HG02885 (cell line): ENCODE measurements at regions not wholly inside any gene's neighbourhood (a gene's known extent, or its start where the extent isn't known, plus 50 kb on each side); places are given as distances from the start of the nearest gene placed in this dataset.

ENCODE experiments used
- ATAC-seq: cut with Tn5 transposase; IDR thresholded peaks from one replicate; pipeline ENCODE4 v1.9.1; 2021; ENCODE audit warnings: mild to moderate bottlenecking; ENCODE audit not compliant: unreplicated experiment, poor library complexity

GRCh38 chr17:14919094-14919493, 346.0 kb downstream of the PMP22 start:
- no peak for ATAC-seq

DNA sequence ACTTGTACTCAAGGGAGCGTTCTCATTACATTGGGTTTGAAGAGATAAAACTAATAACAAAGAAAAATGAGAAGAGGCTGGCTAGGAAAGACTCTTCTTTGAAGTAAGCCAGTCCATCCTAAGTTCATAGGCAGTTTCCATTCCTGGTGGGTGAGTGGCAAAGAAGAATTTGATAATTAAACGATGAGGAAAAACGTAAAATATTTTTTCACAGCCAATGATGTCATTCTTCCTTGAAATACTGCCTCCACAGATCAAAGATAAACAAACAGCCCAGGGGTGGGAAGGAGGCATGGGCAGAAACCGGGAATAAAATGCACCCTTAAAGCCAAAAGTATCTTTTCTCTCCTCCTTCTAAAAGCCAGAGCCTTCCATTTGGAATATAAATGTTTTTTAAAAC, 346.6 kb downstream of the PMP22 start:
- ATAC-seq = no peak

- no peak for ATAC-seq
Observed at GRCh38 chr17:14910916-14911315, 354.2 kb downstream of the PMP22 start.

DNA sequence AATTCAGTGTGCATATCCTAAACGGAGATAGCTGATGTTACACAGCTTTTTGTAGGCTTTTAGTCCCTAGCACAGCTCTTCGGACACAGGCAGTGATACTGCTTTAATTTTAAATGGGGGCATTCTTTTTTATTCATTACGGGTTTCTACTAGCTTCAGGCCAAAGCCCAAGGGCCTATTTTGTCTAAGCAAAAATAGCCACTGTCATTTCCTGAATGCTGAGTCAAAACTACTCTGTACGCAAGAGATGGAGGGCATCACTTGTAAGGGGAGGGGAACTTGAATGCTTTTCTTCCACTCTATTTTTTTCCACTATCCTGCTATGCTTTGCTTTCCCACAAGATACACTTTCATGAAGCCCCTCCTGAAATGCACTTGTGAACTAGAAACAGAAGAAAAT, 360.7 kb downstream of the PMP22 start:
- ATAC-seq = no peak

- ATAC-seq = no peak
Observed at GRCh38 chr17:14903854-14904253, 361.3 kb downstream of the PMP22 start.

DNA sequence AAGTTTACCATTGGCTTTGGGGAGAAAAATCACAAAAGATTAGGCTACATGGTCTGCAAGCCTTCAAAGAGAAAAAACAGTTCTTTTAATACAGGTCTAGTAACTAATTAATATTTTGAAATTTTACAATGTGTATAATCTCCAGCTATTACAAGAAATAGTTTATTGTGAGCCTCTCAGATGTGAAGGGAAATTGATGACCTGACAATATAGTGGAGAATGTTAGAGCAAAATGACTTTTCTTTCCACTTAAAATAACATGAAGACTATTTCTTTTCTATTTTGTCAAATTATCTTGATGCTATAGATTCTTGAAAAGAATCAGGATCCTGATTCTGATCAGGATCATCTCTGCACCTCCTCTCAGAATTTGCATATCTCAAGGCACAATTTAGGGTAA, 362.3 kb downstream of the PMP22 start:
- no peak for ATAC-seq

GRCh38 chr17:14902297-14902696, 362.8 kb downstream of the PMP22 start:
- no peak for ATAC-seq

DNA sequence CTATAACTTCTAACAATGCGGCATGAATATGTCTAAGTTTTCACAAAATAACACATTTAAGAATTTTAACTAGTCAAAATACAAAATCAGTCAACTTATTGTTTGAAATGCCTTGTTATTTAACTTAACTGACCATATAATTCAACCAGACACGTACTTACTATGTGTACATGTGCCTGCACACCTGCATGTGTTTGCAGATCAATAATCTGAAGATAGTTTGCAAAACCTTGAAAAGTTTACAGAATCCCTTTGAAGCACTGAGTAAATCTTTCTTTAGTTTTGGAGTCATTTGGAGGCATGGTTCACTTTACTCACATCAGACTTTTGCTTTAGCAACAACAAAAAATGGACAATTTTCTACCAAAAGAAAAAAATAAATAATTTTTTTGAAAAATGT, 363.8 kb downstream of the PMP22 start:
- no peak for ATAC-seq

DNA sequence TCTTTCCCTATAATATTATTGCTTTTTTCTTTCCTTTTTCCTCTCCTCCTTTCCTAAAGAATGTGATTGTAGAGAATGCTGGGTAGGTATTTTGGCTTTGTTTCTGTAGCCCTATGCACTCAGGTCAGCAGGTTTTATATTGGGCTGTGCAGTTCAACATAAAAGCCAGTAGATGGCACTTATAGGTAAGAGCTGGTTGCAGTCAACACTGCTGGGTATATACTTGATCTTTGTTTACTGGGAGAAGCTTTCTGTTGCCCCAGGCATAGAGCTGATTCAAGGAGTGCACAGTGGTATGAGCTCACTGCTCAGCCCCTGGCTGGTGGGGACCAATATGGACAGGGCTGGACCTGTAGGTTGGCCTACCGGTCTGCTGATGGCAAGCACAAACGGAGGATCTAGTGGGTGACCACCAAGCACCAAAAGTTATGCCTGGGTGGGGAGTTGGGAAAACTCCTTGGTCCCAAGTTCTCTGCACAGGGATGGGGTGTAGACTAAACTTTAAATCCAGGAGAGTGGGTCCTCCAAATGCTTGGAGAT, 378.9 kb downstream of the PMP22 start:
- no peak for ATAC-seq

DNA sequence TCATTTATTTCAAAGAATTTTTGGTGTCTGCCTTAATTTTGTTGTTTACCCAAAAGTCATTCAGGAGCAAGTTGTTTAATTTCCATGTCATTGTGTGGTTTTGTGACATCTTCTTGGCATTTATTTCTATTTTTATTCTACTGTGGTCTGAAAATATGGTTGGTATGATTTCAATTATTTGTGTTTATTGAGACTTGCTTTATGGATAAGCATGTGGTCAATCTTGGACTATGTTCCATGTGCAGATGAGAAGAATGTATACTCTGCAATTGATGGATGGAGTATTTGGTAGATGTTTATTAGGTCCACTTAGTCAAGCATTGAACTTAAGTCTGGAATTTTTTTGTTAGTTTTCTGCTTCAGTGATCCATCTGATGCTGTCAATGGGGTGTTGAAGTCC, 383.0 kb downstream of the PMP22 start:
- no peak for ATAC-seq

GRCh38 chr17:14875557-14876412, 389.3 kb downstream of the PMP22 start:
- ATAC-seq = no peak

GRCh38 chr17:14873996-14874395, 391.1 kb downstream of the PMP22 start:
- ATAC-seq = no peak

DNA sequence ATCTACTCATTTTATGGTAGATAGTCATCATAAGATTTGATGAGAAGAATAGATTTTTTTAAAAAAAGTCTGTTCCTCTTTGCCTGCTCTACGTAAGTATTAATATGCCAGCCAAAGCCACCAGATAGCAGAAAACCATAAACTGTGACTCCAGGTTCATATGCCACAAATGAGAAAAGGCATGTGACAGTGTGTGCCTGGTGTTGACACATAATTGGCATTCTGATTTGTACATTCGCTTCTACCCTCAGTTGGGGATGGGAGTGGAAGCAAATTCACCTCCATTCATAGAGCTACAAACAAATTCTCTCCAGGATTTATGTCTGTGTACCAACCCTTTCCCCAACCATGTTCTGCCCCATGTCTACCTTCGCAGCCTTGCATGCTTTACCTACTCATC, 391.6 kb downstream of the PMP22 start:
- ATAC-seq = no peak

DNA sequence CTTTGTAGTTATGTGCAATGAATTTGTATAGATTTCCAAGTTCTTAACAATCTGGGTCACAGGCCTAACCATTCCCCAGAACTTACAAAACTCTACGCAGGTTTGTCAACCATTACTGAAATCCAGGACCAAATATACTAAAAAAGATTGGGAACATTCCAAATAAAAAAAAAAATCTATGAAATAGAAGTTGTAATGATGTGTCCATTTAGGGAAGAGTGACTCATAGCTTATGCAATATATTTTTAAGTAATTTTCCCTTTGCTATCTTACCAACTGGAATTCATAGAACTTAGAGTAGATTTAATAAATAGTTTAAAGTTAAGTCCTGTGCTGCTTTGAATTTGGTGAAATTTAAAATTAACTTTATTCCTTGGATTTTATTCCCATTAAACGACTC, 393.2 kb downstream of the PMP22 start:
- ATAC-seq = no peak

DNA sequence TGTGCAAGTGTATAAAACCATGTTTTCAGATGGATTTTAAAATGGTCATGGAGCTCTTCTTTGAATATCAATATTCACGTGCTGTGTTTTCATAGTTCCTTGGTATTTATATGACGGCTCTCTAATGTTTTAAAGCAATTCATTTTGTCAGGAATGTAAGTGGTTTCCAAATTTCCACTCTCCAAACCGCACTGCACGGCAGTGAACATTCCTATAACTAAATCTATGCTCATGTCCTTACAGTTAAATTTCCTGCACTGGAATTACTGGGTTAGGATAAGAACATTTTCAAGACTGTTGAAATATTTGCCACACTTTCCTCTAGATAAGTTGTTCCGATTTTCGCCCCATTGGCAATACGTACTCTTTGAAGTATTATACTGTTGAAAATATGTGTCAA, 398.9 kb downstream of the PMP22 start:
- no peak for ATAC-seq

DNA sequence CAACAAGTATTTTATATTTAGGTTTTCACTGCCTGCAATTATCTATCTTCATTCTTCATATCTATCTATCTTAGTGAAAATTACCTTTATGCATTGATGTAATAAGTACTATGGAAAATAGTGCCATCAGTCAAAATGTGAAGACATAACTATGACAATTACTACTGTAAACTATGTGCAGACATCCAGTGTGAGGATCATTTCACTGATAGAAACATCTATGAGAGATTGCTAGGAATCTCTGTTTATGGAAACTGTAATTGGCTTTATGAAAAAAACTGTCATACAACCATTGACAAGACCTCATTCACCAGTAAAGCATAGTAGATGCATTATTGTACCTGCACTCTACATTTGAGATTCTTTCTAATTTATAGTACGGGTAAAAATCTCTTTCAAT, 401.0 kb downstream of the PMP22 start:
- no peak for ATAC-seq

DNA sequence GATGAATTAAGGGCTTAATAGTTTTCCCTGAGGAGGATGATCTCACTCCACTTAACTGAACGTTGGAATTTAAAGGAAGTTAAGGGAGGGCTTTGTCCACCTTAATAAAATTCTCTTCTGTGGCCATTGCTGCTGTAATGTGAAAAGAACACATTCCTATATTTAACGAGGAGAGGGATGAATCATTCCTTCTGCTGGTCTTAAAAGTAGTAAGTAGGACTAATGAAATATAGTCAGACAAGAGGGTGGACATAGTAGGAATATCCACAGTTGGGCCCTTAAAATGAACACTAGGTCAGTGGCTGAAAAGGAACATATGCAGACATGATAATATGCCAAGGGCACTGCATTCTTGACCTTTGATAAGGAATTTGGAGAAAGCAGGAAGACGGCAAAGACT, 405.6 kb downstream of the PMP22 start:
- no peak for ATAC-seq

- no peak for ATAC-seq
Observed at GRCh38 chr17:14856176-14856575, 408.9 kb downstream of the PMP22 start.

DNA sequence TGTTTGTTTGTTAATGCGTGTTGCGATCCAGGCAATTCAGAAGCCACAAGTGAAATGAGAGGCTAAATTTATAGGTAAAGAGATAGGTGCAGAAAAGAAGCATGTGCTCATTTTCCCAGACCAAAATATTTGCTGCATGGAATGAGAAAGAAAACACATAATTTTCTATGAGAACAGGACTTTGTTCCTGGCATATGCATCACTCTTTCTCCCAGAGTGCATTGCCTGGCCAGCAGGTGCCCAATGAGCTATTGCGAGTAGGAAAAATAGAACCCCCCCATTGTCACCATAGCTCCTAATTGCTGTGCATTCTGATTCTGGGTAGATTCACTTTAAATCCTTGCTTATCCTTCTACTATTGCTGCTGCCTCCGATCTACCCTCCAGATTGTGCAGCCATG, 410.4 kb downstream of the PMP22 start:
- ATAC-seq = no peak

GRCh38 chr17:14845591-14846281, 419.4 kb downstream of the PMP22 start:
- no peak for ATAC-seq

DNA sequence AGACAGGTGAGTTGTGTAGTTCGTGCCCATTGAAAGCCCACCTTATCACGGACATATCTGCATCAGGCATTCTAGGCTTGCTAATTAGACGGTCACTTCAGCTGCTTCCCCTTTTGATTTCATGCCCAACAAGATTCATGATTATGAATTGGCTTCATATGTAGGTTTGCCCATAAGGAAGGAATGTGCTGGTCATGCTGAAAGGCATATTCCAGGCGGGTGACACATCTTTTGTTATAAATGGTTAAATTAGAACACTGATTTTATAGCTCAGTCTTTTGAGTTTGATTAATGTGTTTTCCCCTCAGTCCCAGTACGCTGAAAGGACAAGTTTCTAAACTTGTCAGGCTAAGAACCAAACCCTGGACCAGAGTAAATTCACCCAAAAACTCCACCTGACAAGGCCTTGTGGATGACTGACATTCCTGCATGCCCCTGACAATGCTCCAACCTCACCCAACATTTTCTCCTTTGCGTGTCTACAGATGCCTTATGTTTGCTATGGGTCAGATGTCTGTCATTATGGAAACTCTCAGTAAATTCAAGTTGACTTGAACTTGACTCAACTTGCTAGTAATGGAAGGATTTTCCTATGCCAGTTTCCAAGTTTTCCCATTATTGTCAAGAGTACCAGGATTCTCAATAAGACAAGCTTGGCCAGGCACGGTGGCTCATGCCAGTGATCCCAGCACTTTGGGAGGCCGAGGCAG, 421.9 kb downstream of the PMP22 start:
- ATAC-seq = no peak
